GM11168 (cell line): ENCODE measurements at regions not wholly inside any gene's neighbourhood (a gene's known extent, or its start where the extent isn't known, plus 50 kb on each side); places are given as distances from the start of the nearest gene placed in this dataset.

Source experiments
- in situ Hi-C: fragments of 300-500 bp; cut with MboI; formaldehyde crosslinking; loops from one replicate; pipeline ENCODE4 v1.12.0; 2022; ENCODE audit warnings: low sequenced_read_pairs; ENCODE audit not compliant: unreplicated experiment

DNA sequence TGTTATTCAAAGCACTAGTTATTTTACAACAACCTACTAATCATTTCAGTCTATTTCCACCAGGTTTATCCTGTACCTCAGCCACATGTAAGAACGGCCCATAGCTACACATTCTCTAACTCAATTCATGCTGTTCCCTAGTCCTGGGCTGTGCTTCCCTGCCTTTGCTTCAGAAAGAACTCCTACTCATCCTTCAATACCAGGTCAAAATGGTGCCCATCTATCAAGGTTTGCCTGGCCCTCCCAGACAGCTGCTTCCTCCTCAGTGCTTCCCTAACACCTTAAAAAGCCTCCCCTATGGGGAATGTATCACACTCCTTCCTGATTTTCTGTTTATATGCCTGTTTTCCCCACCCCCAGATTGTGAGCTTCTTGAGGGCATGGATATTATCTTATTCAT, 400.7 kb downstream of the MN1 start:
- in situ Hi-C loops: no loop called here

DNA sequence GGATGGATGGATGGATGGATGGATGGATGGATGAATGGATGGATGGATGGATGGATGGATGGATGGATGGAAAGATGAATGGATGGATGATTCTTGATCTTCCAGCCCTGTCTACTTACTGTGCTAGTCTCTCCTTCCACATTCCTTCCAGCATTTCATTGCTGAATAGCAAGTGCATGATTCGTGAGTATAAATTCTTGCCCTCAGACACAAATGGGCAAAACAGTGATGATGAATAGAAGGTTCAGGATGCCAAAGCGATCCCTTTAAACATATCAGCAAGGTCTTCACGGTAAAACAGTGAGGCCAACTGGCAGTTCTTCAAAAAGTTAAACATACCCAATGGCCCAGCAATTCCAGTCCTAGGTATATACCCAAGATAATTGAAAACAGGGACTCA, 400.2 kb downstream of the MN1 start:
- in situ Hi-C loops: no loop called here

DNA sequence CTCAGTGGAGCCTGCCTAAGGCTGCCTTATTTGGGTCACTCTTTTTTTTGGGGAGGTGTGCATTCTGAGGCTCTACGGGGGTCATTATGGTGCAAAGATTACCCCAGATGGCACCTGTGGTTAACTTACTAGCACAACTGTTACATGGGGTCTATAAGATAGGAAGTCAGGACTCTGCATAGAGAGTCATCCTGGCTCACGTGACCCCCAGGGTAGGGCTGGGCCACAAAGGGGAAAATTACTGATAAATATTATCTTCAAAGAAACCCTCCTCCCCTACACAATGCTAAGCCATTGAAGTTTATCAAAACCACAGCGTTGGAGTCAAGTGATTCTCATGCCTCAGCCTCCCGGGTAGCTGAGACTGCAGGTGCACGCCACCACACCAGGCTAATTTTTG, 397.1 kb downstream of the MN1 start:
- in situ Hi-C loops: no loop called here

DNA sequence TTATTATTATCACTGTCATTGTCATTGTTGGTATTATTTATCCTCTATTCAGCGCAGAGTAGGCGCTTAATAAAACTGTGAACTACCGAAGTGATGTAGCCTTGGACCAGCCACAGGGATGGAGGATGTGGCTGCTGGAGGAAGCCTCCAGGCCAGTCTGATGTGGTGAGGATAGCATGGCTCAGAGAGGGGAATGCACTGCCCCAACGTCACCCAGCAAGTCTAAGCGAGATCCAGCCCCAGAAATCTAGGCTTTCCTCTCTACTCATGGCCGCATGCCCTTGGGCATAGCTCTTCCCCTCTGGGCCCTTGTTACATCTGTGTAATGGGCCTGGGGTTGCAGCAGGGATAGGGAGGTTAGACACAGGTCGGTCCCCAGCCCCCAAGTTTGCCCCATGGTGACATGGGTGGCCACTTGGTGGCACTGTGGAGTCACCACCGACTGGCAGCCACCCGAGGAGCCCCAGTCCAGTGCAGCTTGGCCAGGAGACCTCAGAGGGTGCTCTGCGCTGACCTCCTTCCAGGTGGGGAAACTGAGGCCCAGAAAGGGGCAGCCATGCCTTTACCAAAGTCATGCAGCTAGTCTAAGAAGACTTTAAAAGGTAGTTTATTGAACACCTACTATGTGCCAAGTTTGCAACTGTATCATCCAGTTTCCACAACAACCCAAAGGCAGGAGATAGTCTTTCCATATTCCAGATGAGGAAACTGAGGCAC, 395.7 kb downstream of the MN1 start:
- in situ Hi-C loops: no loop called here

DNA sequence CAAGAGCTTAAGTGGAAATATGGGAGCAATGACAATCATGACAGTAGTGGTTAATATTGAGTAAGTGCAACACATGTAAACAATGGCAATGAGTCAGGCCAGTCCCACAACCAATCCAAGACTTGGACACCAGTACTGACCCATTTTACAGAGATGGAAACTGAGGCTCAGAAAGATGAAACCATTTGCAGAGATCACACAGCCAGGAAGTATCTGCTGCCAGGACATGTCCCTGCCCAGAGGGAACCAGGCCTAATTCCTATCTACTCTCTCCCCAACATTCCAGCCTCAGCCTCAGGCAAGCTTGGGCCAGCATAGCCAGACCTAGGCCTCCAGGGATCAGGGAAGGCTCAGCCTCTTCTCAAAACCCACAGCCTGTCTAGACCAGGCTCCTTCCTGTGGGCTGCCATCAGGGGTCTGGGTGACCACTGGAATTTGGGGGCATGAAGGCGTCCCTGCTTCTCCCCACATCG, 395.1 kb downstream of the MN1 start:
- in situ Hi-C loops: no loop called here

DNA sequence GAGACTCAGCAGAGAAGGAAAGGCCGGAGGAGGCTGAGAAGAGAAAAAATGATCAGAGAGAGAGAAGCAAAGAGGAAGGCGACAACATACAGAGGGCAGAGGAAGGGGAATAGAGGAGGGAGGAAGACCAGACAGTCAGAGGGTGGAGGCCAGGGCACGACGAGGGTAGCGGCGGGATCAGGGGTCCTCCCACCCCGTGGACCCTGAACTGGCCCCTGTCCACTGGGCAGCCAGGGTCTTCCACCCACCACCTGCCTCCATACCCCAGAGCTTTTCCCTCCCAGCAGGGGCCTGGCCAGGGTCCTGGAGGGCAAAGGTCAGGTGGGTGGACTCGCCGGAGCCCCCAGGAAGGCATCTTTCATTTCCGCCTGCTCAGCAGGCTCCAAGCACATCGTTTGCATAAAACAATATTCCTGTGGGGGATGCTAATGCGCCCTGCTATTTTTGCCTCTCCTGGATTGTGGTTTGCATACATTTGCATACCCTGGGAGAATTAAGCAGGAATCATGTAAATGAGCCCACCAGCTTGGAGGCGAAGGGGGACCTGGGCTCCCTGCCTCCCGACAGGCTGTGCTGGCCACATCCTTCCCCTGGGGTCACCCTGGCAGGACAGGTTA, 394.1 kb downstream of the MN1 start:
- in situ Hi-C loops: no loop called here

DNA sequence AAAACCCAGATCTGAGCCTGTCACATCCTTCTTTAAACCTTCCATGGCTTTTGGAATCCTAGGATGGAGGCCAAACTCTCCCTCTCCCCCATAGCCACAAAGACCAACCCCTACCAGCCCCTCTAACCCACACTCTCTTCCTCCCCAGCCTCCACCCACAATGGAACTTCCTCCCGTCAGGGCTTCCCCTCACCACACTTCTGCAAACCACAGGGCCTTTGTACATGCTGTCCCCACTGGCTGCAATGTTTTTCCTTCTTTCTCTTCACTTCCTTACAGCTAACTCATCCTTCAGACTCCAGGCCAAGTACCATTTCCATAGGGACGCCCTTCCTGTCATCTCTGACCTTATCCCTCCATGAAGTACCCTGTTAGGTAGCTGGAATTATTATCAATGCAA, 393.5 kb downstream of the MN1 start:
- in situ Hi-C loops: no loop called here

DNA sequence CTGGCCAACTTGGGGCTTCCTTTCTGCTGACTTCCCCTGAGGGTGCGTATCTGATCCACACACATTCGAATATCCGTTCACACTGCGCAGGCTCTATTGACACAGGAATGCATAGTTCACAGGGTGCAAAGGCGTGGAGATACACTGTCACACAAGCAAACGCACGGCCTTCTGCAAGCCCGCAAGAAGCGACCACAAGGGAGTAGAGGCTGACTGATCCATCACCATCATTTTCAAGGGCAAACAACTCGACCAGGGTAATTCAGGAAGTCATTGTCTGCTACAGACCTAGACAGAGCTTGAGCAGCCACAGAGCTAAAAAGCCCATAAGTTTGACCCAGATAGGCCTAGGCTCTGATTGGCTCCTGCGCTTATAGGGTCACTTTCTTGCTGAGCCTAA, 392.3 kb downstream of the MN1 start:
- in situ Hi-C loops: no loop called here

DNA sequence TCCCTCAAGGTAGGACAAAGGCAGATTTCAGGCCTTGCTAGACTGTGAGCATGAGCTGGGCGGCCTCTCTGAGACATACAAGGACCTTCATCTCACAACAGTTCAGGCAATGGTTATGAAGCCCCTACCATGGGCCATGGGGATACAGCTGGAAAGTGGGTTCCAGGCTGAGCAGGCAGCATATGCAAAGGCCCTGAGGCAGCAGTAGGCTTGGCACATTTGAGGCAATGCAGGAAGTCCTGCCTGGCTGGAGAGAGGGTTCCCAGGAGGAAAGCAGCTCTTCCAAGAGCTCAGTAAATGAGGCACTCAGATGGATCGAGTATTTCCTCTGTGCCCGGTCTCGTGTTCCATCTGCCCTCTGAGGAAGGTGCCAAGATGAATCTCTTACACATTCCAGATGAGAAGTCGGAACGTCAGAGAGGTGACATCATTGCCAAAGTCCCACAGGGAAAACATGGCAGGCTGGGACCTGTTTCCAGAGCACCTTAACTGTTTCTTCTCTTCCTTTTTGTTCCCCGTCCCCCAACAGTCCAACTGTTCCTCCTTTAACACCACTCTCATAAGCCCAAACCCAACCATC, 388.6 kb downstream of the MN1 start:
- in situ Hi-C loops: no loop called here

DNA sequence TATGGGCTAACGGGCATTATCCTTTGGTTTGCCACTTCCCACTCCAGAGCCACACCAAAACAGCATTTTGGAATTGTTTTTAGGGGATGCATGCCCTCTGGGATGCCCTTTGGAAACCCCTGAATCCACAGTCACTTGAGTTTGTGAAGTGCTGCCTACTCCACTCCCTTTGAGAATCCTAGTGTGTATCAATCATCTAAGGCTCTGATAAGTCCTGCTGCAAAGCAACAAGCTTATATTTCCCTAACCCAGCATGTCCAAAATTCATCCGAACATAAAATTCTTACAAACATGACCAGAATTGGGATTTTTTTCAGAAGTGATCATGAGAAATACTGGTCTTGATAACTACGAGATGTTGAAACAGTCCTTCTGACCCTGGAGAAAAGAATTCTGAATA, 387.9 kb downstream of the MN1 start:
- in situ Hi-C loops: no loop called here

DNA sequence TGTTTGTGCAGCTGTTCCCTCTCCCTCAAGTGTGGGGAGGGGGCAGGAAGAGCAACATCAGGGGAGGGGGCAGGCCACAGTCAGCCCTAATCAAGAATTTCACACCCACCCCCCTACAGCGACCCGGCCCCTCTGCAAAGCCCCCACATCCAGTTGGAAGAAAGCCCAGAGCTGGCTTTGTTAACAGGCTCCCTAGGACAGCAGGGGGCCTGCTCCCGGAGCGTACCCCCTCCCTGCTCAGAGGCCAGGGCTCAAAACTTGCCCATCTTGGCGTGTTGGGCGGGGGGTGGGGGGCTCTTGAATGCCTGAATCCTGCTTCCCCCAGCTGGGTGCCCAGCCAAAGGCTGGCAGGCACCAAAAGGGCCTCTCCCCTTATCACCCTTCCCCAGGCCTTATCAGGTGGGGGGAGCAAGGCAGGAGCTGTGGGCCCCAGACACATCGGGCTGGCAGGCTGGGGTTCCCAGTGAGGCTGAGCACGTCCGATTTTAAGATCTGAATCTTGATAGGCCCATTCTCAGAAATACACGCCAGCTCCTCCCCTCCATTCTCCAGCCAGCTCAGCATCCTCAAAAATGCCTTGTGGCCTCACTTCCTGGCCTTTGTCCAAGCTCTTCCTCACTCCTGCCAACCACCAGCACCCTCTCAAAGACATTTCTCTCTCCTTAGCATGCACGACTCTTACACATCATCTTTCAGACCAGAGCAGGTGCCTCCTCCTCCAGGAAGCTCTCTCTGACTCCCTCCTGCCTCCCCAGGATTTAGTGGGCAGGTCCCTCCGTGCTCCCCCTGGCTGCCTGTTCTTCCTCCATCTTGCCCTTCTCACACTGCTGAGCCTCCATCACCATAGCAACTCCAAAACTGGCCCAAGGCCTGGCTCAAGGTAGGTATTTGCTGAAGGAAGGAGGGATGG, 384.8 kb downstream of the MN1 start:
- in situ Hi-C loops: no loop called here

DNA sequence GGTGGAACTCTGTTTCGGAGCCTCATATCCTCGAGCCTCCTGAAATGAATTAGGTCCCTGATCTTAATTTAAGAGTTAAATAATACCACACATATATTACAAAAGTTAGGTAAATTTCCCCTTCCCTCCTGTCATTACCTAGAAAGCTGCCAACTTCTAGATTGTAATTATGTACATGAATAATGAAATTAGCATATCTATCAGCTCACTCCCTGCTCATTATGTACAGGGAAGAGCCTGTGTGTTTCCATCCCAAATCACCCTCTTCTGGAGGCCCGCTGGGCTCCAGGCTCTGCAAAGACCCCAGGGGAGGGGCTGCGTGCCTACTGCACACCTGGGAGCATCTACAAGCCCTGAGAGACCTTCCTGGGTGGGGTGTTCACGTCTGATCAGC, 384.1 kb downstream of the MN1 start:
- in situ Hi-C loops: no loop called here

DNA sequence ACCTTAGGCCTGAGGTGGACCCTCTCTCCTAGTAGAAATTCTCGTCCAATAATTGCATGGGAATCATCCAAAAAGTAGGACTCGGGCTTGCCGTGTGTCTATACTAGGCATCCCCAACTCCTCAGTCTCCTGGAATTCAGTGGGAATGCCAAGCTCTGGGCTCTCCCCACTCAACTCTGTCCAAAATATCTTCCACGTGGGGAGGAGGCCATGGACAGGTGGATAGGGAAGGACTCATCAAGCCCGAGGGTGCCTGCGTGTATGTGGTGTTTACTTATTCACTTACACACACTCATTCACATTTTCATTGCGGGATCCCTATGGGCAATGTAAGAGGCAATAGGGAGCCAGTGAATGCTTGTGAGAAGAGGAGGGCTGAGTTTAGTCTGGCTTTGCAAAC, 383.3 kb downstream of the MN1 start:
- in situ Hi-C loops: no loop called here

DNA sequence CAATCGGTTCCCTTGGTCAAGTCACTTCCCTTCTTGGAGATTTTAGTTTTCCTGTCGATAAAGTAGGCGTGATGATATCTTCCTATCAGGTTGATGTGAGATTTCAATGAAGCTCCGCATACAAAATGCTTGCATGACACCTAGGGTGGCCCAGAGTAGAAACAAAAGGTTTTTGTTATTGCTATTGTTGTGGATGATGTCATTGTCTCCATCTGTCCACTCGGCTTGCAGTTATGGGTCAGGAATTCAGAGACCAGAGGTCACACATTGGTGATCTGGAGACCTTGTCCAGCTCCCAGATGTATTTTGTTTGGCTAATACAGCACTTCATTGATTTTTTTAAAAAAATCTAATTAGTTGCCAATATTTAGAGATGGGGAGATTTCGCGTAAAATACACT, 382.1 kb downstream of the MN1 start:
- in situ Hi-C loops: no loop called here

DNA sequence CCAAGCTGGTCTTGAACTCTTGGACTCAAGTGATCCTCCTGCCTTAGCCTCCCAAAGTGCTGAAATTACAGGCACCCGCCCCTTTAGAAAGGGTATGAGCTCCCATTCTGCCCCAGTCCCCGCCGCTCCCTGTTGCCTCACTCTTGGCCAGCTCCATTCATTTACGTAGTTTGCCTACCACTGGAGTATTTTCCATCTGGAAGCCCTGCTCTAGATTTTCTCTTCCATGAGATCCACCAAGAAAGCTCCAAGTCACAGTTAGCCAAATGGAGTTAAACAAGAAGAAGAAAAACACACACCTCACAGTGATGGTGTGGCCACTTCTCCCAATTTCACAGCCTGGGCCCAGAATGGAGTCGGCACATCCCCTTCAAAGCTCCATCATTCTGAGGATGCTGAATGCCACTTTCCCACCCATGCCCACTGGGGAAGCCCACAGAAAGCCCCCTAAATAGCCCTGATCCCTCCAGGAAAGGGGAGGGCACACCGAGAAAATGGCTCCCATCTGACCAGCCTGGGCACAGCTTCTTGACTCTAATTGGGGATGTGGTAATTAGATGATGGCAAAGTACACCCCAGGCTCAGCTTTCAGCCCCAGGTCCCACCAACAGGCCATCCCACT, 381.2 kb downstream of the MN1 start:
- in situ Hi-C loops: no loop called here

DNA sequence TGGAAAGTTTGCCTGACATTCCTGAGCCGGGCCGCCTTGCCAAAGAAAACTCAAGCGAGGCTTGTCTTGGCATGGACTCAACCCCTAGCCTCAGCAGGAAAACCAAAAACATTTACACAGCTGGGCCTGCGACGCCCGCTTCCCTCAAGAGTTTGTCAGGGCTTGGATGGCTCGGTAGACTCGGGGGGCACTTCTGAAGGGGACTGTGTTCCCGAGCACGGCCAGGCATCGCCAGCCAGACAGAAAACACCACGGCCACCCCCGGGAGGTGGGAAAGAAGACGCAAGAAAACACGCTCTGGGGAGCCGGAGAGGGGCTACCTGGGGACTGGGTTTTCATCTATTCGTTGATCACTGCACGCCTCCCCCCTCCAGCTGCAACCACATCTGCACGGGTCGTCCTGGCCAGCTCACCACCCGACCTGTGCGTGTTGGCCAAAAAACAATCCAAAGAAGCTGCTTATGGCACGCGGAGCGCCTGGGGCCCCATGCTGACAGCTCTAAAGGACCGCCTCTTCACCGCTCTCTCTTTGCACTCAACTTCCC, 380.7 kb downstream of the MN1 start:
- in situ Hi-C loops: no loop called here

DNA sequence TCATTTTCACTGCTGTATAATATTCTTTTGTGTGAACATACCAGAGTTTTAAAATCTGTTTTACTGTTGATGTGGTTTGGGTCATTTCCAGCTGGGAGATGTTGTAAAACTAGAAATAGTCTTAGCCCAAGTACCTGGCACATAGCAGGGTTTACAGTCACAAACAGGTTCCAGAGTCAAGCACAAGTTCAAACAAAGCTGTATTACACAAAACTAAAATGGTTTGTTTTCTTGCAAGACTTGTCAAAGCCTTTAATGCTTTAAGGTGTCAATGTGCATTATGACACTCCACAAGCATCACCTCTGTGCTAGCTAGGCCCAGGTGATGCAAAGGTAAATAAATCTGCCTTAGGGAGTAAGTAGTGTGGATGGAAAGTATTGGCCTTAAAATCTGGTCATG, 379.1 kb downstream of the MN1 start:
- in situ Hi-C loops: no loop called here

DNA sequence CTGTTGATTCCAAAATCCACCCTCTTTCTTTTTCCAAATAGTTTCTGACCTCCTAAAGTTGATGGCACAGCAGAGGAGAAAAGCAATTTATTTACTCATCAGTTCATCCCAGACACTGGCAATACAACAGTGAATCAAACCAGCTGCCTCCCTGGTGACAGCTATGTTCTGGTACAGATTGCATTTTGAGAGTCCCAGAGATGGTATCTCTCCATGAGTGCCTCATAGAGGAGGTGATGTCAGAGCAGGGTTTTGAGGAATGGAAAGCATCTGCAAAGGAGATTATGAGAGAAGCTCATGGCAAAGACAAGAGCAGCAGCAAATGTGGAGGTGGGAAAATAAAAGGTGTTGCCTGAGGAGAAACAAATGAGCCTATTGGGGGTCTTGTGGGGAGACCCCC, 377.2 kb downstream of the MN1 start:
- in situ Hi-C loops: no loop called here

DNA sequence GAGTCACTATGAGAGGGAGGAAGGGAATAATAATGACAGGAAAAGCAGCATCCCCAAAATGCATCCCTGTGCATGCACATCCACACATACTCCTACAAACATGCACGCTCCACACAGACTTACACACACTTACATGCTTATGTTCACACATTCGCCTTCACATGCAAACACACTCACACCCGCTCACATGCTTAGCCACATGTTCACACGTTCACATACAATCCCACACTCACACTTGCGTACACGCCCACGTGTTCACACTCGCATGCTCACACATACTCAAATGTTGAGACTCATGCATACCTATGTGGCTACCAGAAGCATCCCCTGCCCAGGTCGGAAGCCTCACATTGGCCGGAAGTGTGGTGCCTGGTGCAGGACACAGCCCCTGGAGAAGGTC, 372.1 kb downstream of the MN1 start:
- in situ Hi-C loops: no loop called here

DNA sequence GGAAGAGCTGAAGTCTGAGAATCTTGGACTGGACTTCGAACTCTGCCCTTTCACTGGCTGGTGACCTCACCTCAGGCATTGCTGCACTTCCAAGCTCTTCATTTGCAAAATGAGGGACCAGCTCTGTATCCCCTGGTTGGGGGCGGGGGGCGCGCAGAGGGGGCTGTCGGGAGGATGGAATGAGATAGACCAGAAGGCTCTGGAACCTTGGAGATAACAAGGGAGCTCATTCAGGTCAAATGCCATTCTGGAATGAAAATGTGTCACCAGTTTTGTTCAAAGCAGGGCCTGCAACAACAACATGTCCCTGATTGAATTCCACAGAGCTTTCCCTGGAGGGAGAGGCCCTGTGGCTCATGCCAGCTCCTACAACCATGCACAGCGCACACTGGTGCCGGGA, 370.5 kb downstream of the MN1 start:
- in situ Hi-C loops: no loop called here
